Epithelial cell of proximal tubule (primary cell): ENCODE measurements at regions not wholly inside any gene's neighbourhood (a gene's known extent, or its start where the extent isn't known, plus 50 kb on each side); places are given as distances from the start of the nearest gene placed in this dataset.

Source experiments
- DNase-seq: peaks from one replicate; pipeline ENCODE4 v3.0.0-alpha.2; 2011; ENCODE audit warnings: low read depth
- H3K4me3 ChIP-seq: 2 replicates; pipeline ENCODE4 v1.5.1; 2011; ENCODE audit warnings: low read depth, mild to moderate bottlenecking, low read length
- TF ChIP-seq, protein P1 (sequence below): conservative IDR thresholded peaks from 2 replicates; pipeline ENCODE4 v1.5.1; 2012; ENCODE audit warnings: low read depth, mild to moderate bottlenecking, low read length

DNA sequence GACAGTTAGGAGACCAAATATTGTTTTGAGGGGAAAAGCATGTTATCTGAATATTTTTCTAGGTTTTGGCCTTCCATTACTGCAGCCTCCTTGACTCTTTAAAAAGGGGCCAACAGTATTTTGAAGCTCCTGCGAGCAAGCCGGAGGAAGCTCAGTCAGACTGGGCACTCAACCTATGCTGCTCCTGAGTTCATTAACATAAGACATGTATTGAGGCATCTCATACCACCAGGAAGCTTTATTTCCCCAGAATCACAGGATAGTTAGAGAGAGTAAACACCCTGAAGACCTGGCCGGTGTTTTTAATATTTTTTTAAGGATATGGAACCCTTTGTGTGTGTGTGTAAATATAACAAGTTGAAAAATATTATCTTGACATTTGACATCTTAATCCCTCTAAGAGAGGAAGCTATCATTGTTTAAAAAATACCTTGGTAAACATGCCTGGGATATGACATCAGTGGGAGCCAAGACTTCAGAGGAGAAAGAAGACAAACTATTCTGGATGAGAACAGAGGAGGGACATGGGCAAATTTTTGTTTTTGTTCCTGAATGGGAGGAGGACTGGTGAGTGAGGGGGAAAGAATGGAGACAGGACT lies 139.3 kb upstream of the SLIT3 start:
- TF ChIP-seq, protein P1, sequence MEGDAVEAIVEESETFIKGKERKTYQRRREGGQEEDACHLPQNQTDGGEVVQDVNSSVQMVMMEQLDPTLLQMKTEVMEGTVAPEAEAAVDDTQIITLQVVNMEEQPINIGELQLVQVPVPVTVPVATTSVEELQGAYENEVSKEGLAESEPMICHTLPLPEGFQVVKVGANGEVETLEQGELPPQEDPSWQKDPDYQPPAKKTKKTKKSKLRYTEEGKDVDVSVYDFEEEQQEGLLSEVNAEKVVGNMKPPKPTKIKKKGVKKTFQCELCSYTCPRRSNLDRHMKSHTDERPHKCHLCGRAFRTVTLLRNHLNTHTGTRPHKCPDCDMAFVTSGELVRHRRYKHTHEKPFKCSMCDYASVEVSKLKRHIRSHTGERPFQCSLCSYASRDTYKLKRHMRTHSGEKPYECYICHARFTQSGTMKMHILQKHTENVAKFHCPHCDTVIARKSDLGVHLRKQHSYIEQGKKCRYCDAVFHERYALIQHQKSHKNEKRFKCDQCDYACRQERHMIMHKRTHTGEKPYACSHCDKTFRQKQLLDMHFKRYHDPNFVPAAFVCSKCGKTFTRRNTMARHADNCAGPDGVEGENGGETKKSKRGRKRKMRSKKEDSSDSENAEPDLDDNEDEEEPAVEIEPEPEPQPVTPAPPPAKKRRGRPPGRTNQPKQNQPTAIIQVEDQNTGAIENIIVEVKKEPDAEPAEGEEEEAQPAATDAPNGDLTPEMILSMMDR = no peak
- no peak overlapping the region for H3K4me3 ChIP-seq
- DNase-seq = no peak

DNA sequence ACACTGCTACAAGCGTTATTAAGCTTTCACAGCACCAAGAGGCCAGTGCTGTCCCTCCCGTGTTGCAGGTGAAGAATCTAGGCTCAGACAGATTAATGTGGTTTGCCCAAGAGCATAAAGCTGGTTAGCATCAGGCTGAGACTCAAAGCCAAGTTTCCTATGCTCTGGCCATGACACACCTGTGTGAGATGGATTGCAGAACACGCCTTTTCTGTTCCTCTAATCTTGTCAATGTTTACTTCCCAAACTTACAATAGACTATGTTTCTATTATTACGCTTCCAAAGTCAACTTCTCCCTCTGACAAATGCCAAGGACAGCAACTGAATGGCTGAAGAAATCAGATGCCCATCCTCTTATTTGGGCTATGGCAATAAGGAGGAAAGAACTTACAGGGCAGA lies 138.4 kb upstream of the SLIT3 start:
- no peak overlapping the region for H3K4me3 ChIP-seq
- no peak for DNase-seq
- TF ChIP-seq, protein P1 = no peak

DNA sequence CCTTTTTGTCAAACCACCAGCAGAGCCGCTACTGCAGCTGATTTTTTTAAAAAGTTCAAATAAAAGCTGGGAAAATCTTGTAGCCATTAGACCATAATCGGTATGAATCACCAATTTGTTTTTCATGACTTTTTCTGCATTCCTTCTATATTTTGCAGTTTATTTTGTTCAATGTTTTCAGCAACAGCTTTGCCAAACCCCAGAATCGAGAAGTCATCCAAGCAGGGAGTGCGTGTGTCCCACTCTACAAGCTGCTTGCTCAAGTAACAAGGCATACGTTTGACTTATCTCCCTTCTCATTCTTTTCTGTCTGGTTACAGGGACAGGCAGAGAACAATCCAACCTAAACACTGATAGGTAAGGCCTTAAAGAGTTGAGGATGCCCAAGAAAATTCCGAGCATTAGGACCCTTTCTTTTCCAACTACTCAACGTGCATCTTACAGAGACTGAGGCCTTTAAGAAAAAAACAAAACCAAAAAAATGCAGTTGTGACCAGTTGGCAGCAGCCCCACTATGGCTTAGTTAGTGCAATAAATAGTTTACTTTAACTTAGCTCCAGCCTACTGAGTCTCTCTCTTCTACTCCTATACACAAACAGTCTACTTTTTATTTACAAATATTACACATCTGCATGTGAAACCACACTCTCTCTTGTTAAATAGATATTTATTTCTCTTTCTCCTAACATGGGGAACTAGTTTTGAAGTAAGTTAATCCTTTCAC lies 134.7 kb upstream of the SLIT3 start:
- no peak overlapping the region for H3K4me3 ChIP-seq
- TF ChIP-seq, protein P1 = no peak
- no peak for DNase-seq

DNA sequence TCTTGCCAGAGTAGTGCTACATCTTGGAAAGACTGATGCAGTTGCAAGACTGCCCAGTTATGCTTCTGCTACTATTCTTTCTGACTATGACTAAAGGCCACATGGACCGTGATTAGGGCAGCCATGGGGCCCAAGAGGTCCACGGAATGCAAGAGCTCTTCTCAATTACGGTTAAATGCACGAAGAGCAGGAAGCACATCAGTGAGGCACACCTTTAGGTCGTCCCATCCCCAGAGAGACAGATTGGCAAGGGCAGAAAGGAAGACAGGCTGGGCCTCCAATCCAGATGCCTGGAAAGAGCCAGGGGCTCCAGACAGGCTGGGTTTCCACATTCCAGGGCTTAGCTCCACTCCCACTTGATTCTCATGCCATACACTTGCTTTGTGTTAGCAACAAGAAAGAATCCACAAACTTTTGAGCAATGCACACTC lies 132.3 kb upstream of the SLIT3 start:
- H3K4me3 ChIP-seq = no peak overlapping the region
- no peak for DNase-seq
- TF ChIP-seq, protein P1 = no peak

DNA sequence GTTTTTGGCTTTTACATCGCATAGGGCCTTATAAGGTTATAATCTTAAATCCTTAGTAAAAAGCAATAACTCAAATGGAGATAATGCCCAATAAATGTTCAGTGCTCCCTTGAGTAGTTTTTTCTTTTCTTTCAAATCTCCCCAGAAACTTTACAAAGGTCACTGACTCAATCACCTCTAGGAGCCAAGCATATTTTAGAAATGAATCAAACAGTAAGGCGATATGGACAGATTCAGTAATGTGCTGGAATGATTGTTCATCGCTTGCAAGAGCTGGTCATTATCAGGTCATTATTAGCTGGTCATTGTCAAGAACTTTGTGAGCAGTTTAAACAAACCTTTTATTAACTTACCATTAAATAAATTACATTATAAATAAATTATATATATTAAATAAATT lies 130.4 kb upstream of the SLIT3 start:
- no peak for DNase-seq
- TF ChIP-seq, protein P1 = no peak
- no peak overlapping the region for H3K4me3 ChIP-seq

DNA sequence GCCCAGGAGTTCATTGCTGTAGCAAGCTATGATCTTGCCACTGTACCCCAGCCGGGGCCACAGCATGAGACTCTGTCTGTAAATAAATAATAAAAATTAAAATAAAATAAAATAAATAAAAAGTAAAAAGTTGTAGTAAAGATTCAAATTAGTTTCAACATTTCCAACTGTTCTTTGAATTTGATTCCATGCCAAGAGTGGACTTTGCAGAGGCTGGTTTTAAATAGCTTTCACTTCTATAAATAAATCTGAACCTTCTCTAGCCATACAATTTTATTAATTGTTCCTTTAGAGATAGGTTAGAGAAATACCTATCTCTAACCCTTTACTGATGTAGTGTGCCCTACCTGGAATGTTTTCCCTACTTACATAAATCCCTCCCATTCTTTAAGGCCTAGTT lies 129.7 kb upstream of the SLIT3 start:
- H3K4me3 ChIP-seq = no peak overlapping the region
- DNase-seq = no peak
- TF ChIP-seq, protein P1 = no peak

DNA sequence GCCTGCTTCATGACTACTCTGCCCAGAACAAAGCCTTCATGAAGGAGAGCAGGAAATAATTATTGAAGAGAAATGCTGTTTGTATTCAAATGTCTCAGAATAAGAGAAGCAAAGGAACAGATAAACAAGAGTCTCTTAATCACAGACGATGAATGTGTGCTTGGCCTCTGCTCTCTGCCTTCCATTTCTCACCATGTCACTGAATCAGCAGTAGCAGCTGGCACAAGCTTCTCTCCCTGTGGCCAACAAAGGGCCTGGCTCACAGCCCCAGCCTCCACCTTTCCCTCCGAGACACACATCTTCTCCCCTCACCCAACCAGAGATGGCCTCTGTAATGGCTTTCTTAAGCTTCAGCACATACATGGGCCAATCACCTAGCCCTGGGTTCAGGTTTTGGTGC lies 128.1 kb upstream of the SLIT3 start:
- no peak overlapping the region for H3K4me3 ChIP-seq
- TF ChIP-seq, protein P1 = no peak
- DNase-seq = no peak
